GM23338 (cell line): ENCODE measurements at regions not wholly inside any gene's neighbourhood (a gene's known extent, or its start where the extent isn't known, plus 50 kb on each side); places are given as distances from the start of the nearest gene placed in this dataset.

Experiments used
- CREB1 ChIP-seq: fragments of 250-450 bp; sonication (Bioruptor Pico); IDR thresholded peaks from 2 replicates; pipeline ENCODE4 v1.5.0; 2020; ENCODE audit warnings: low read depth, mild to moderate bottlenecking, moderate library complexity
- EZH2 ChIP-seq: fragments of 200-600 bp; sonication (generic); IDR thresholded peaks from one replicate; pipeline ENCODE4 v1.8.0; 2017; ENCODE audit warnings: antibody characterized with exemption, mild to moderate bottlenecking, low read depth; ENCODE audit not compliant: unreplicated experiment
- EZH2phosphoT487 ChIP-seq: fragments of 200-600 bp; sonication (generic); IDR thresholded peaks from one replicate; pipeline ENCODE4 v1.8.1; 2018; ENCODE audit warnings: antibody characterized with exemption; ENCODE audit not compliant: unreplicated experiment
- JUNB ChIP-seq: IDR thresholded peaks from one replicate; pipeline ENCODE4 v1.6.1; 2016; ENCODE audit warnings: antibody characterized with exemption; ENCODE audit not compliant: unreplicated experiment
- NANOG ChIP-seq: IDR thresholded peaks from 2 replicates; pipeline ENCODE4 v1.6.1; 2016; ENCODE audit warnings: antibody characterized with exemption, borderline replicate concordance
- POLR2AphosphoS5 ChIP-seq: IDR thresholded peaks from 2 replicates; pipeline ENCODE4 v1.6.1; 2016; ENCODE audit warnings: antibody characterized with exemption, low read depth
- ZNF331 ChIP-seq: fragments of 250-450 bp; sonication (Bioruptor Pico); IDR thresholded peaks from 2 replicates; pipeline ENCODE4 v1.5.0; 2020; ENCODE audit warnings: low read depth, mild to moderate bottlenecking, moderate library complexity
- TF ChIP-seq, protein P1 (sequence below), 2 experiments: fragments of 200-600 bp in 1 of 2; sonication (generic) in 1 of 2; conservative IDR thresholded peaks; 2 replicates each; pipeline versions ENCODE4 v1.5.1 to v1.6.1; 2016 to 2017; ENCODE audit warnings: antibody characterized with exemption in 2 of 2, low read depth in 2 of 2, mild to moderate bottlenecking in 2 of 2, moderate library complexity in 1 of 2
- TF ChIP-seq, protein P2 (sequence below): IDR thresholded peaks from one replicate; pipeline ENCODE4 v1.6.1; 2018; ENCODE audit warnings: antibody characterized with exemption; ENCODE audit not compliant: unreplicated experiment
- TF ChIP-seq, protein P3 (sequence below): IDR thresholded peaks from 2 replicates; pipeline ENCODE4 v1.6.1; 2016; ENCODE audit warnings: antibody characterized with exemption
- TF ChIP-seq, protein P4 (sequence below): fragments of 250-450 bp; sonication (Bioruptor Pico); IDR thresholded peaks from 2 replicates; pipeline ENCODE4 v1.5.0; 2020; ENCODE audit warnings: mild to moderate bottlenecking, moderate library complexity

DNA sequence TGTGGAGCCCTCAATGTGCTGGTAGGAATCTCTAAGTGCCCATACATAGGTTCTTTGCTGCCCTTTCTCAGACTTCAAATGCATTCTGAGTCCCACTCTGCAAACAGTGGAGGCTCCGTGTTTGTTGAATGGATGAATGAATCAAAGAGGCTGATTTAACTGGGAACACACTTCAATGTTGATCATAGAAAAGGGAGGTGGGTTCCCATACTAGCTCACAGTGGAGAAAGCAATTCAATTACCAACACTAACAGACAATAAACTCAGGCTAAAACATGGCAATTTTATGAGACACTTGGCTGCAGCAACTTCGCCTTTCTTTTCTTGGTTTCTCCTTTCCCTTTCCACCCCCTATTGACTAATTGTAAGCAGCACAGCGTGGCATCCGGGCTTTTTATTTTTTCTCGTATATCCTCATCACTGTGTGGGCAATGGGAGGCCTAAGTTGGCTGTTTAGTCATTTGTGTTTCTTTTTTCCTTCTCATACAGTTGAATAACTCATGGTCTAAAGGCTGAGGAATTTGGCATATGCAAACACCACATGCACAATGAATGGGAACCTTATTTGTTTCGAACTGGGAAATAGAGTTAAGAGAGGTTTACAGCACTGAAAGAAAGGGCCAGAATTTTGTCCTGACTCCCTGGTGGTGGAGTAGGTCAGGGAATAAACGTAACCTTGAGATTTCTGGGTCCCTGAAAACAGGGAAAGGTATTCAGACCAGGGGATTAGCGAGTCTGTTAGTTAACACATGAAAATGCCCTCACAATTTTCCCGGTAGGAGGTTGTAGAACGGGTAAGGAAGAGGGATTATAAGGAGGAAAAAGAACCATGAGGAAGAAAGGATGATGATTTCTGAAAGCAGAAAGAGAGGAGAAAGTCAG is 858.5 kb downstream of the KCNMA1 start:
- TF ChIP-seq EZH2: no peak
- TF ChIP-seq, protein P1, sequence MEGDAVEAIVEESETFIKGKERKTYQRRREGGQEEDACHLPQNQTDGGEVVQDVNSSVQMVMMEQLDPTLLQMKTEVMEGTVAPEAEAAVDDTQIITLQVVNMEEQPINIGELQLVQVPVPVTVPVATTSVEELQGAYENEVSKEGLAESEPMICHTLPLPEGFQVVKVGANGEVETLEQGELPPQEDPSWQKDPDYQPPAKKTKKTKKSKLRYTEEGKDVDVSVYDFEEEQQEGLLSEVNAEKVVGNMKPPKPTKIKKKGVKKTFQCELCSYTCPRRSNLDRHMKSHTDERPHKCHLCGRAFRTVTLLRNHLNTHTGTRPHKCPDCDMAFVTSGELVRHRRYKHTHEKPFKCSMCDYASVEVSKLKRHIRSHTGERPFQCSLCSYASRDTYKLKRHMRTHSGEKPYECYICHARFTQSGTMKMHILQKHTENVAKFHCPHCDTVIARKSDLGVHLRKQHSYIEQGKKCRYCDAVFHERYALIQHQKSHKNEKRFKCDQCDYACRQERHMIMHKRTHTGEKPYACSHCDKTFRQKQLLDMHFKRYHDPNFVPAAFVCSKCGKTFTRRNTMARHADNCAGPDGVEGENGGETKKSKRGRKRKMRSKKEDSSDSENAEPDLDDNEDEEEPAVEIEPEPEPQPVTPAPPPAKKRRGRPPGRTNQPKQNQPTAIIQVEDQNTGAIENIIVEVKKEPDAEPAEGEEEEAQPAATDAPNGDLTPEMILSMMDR (conservative IDR thresholded peaks at IDR 0.05; ENCODE audit: low read depth in 2 of 2): peak; percentile 32 to 37
- TF ChIP-seq, protein P2, sequence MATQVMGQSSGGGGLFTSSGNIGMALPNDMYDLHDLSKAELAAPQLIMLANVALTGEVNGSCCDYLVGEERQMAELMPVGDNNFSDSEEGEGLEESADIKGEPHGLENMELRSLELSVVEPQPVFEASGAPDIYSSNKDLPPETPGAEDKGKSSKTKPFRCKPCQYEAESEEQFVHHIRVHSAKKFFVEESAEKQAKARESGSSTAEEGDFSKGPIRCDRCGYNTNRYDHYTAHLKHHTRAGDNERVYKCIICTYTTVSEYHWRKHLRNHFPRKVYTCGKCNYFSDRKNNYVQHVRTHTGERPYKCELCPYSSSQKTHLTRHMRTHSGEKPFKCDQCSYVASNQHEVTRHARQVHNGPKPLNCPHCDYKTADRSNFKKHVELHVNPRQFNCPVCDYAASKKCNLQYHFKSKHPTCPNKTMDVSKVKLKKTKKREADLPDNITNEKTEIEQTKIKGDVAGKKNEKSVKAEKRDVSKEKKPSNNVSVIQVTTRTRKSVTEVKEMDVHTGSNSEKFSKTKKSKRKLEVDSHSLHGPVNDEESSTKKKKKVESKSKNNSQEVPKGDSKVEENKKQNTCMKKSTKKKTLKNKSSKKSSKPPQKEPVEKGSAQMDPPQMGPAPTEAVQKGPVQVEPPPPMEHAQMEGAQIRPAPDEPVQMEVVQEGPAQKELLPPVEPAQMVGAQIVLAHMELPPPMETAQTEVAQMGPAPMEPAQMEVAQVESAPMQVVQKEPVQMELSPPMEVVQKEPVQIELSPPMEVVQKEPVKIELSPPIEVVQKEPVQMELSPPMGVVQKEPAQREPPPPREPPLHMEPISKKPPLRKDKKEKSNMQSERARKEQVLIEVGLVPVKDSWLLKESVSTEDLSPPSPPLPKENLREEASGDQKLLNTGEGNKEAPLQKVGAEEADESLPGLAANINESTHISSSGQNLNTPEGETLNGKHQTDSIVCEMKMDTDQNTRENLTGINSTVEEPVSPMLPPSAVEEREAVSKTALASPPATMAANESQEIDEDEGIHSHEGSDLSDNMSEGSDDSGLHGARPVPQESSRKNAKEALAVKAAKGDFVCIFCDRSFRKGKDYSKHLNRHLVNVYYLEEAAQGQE: no peak
- TF ChIP-seq NANOG: no peak
- TF ChIP-seq EZH2phosphoT487: no peak
- no peak for TF ChIP-seq POLR2AphosphoS5
- no peak for TF ChIP-seq CREB1 (CRISPR knock-in tag)
- no peak for TF ChIP-seq JUNB
- TF ChIP-seq, protein P3, sequence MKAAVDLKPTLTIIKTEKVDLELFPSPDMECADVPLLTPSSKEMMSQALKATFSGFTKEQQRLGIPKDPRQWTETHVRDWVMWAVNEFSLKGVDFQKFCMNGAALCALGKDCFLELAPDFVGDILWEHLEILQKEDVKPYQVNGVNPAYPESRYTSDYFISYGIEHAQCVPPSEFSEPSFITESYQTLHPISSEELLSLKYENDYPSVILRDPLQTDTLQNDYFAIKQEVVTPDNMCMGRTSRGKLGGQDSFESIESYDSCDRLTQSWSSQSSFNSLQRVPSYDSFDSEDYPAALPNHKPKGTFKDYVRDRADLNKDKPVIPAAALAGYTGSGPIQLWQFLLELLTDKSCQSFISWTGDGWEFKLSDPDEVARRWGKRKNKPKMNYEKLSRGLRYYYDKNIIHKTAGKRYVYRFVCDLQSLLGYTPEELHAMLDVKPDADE: no peak
- TF ChIP-seq ZNF331: no peak
- TF ChIP-seq, protein P4, sequence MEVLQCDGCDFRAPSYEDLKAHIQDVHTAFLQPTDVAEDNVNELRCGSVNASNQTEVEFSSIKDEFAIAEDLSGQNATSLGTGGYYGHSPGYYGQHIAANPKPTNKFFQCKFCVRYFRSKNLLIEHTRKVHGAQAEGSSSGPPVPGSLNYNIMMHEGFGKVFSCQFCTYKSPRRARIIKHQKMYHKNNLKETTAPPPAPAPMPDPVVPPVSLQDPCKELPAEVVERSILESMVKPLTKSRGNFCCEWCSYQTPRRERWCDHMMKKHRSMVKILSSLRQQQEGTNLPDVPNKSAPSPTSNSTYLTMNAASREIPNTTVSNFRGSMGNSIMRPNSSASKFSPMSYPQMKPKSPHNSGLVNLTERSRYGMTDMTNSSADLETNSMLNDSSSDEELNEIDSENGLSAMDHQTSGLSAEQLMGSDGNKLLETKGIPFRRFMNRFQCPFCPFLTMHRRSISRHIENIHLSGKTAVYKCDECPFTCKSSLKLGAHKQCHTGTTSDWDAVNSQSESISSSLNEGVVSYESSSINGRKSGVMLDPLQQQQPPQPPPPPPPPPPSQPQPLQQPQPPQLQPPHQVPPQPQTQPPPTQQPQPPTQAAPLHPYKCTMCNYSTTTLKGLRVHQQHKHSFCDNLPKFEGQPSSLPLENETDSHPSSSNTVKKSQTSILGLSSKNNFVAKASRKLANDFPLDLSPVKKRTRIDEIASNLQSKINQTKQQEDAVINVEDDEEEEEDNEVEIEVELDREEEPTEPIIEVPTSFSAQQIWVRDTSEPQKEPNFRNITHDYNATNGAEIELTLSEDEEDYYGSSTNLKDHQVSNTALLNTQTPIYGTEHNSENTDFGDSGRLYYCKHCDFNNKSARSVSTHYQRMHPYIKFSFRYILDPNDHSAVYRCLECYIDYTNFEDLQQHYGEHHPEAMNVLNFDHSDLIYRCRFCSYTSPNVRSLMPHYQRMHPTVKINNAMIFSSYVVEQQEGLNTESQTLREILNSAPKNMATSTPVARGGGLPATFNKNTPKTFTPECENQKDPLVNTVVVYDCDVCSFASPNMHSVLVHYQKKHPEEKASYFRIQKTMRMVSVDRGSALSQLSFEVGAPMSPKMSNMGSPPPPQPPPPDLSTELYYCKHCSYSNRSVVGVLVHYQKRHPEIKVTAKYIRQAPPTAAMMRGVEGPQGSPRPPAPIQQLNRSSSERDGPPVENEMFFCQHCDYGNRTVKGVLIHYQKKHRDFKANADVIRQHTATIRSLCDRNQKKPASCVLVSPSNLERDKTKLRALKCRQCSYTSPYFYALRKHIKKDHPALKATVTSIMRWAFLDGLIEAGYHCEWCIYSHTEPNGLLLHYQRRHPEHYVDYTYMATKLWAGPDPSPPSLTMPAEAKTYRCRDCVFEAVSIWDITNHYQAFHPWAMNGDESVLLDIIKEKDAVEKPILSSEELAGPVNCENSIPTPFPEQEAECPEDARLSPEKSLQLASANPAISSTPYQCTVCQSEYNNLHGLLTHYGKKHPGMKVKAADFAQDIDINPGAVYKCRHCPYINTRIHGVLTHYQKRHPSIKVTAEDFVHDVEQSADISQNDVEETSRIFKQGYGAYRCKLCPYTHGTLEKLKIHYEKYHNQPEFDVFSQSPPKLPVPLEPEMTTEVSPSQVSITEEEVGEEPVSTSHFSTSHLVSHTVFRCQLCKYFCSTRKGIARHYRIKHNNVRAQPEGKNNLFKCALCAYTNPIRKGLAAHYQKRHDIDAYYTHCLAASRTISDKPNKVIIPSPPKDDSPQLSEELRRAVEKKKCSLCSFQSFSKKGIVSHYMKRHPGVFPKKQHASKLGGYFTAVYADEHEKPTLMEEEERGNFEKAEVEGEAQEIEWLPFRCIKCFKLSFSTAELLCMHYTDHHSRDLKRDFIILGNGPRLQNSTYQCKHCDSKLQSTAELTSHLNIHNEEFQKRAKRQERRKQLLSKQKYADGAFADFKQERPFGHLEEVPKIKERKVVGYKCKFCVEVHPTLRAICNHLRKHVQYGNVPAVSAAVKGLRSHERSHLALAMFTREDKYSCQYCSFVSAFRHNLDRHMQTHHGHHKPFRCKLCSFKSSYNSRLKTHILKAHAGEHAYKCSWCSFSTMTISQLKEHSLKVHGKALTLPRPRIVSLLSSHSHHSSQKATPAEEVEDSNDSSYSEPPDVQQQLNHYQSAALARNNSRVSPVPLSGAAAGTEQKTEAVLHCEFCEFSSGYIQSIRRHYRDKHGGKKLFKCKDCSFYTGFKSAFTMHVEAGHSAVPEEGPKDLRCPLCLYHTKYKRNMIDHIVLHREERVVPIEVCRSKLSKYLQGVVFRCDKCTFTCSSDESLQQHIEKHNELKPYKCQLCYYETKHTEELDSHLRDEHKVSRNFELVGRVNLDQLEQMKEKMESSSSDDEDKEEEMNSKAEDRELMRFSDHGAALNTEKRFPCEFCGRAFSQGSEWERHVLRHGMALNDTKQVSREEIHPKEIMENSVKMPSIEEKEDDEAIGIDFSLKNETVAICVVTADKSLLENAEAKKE: 0 out of 2 replicates have a peak, but pooled peaks have one; percentile 2
